ENCODE measurements at regions not wholly inside any gene's neighbourhood (a gene's known extent, or its start where the extent isn't known, plus 50 kb on each side); places are given as distances from the start of the nearest gene placed in this dataset.
A peak's percentile ranks its signal among the peaks of the same experiment; 100 is the strongest.

GRCh38 chr7:28298870-28299518 lies 113.3 kb upstream of the CREB5 start:
- TF ChIP-seq, protein P1, sequence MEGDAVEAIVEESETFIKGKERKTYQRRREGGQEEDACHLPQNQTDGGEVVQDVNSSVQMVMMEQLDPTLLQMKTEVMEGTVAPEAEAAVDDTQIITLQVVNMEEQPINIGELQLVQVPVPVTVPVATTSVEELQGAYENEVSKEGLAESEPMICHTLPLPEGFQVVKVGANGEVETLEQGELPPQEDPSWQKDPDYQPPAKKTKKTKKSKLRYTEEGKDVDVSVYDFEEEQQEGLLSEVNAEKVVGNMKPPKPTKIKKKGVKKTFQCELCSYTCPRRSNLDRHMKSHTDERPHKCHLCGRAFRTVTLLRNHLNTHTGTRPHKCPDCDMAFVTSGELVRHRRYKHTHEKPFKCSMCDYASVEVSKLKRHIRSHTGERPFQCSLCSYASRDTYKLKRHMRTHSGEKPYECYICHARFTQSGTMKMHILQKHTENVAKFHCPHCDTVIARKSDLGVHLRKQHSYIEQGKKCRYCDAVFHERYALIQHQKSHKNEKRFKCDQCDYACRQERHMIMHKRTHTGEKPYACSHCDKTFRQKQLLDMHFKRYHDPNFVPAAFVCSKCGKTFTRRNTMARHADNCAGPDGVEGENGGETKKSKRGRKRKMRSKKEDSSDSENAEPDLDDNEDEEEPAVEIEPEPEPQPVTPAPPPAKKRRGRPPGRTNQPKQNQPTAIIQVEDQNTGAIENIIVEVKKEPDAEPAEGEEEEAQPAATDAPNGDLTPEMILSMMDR (IDR thresholded peaks at IDR 0.05; ENCODE audit: low read length) = peak; percentile 39; the same call in 1 of the 2 replicates
- TF ChIP-seq EZH2 (IDR thresholded peaks at IDR 0.05; ENCODE audit: borderline replicate concordance, low read length) = no peak
